HepG2 (cell line): ENCODE measurements at regions not wholly inside any gene's neighbourhood (a gene's known extent, or its start where the extent isn't known, plus 50 kb on each side); places are given as distances from the start of the nearest gene placed in this dataset.

Source experiments
- ATAC-seq: fragments of 200-7000 bp; cut with Tn5 transposase; 3 replicates; pipeline ENCODE4 v1.9.1; 2020; ENCODE audit warnings: mild to moderate bottlenecking, moderate library complexity
- BruUV-seq: library from RNA; stranded (reverse); fragments of 400-500 nt; replicated peaks from 2 replicates; lab custom pipeline; 2021; lab: Mats Ljungman, UMichigan
- CTCF ChIA-PET: fragments of 300-600 bp; formaldehyde crosslinking; extraction: SDS; loops from one replicate; lab custom pipeline; 2021; ENCODE audit warnings: low total read pairs, inconsistent platforms, low intra/inter-chr PET ratio; lab: Yijun Ruan, JAX
- POLR2A ChIA-PET: fragments of 350-600 bp; sonication (Branson Sonifier 250); formaldehyde crosslinking; loops from one replicate; lab custom pipeline; 2020; ENCODE audit warnings: antibody characterized with exemption, inconsistent platforms; lab: Yijun Ruan, JAX
- DNase-seq: peaks from one replicate; pipeline ENCODE4 v3.0.0-alpha.2; 2015; ENCODE audit warnings: low spot score
- FAIRE-seq: peaks from 3 replicates; lab custom pipeline; 2011; peaks lifted over from hg19 to GRCh38; lab: Jason Lieb, UNC
- H2AFZ ChIP-seq: one replicate; pipeline ENCODE4 v1.6.1; 2011; ENCODE audit warnings: low read length, inconsistent platforms
- H3K27ac ChIP-seq: fragments of 300-600 bp; 3 replicates; pipeline ENCODE4 v1.8.0; 2011; ENCODE audit warnings: mixed run types, mild to moderate bottlenecking, mixed read lengths, low read length, inconsistent platforms; ENCODE audit not compliant: insufficient read depth; ENCODE audit errors: extremely low read length
- H3K27me3 ChIP-seq, 2 experiments: fragments of 200-600 bp in 1 of 2; 2 replicates in 1 of 2; 3 replicates in 1 of 2; pipeline versions ENCODE4 v1.6.0 to v1.8.0; 2011; ENCODE audit warnings: low read length in 2 of 2, mild to moderate bottlenecking in 2 of 2, moderate library complexity in 2 of 2, inconsistent platforms in 1 of 2; ENCODE audit not compliant: insufficient read depth in 2 of 2, control insufficient read depth in 1 of 2
- H3K36me3 ChIP-seq, 2 experiments: fragments of 200-600 bp in 1 of 2; replicated peaks in 1 of 2; 2 replicates in 1 of 2; 3 replicates in 1 of 2; pipeline versions ENCODE4 v1.5.1 to v1.8.0; 2011; ENCODE audit warnings: low read length in 2 of 2, inconsistent platforms in 1 of 2; ENCODE audit not compliant: insufficient read depth in 2 of 2, control insufficient read depth in 1 of 2
- H3K4me1 ChIP-seq: 2 replicates; pipeline ENCODE4 v1.5.1; 2012; ENCODE audit warnings: low read length, inconsistent platforms; ENCODE audit not compliant: insufficient read depth
- H3K4me2 ChIP-seq: 2 replicates; pipeline ENCODE4 v1.6.0; 2011; ENCODE audit warnings: low read depth, low read length, inconsistent platforms
- H3K4me3 ChIP-seq, 3 experiments: fragments of 200-600 bp in 1 of 3; sonication (generic), shearing (Covaris generic) in 1 of 3; replicated peaks in 1 of 3; 2 replicates each; pipeline ENCODE4 v1.5.1; 2011 to 2016; ENCODE audit warnings: low read length in 3 of 3, inconsistent platforms in 2 of 3, low read depth in 2 of 3, mild to moderate bottlenecking in 2 of 3, control low read depth in 1 of 3, mixed read lengths in 1 of 3; ENCODE audit not compliant: insufficient read depth in 1 of 3
- H3K79me2 ChIP-seq: one replicate; pipeline ENCODE4 v1.6.1; 2011; ENCODE audit warnings: low read length, inconsistent platforms; ENCODE audit not compliant: insufficient read depth
- H3K9ac ChIP-seq: 2 replicates; pipeline ENCODE4 v1.6.0; 2011; ENCODE audit warnings: mild to moderate bottlenecking, low read depth, low read length, inconsistent platforms; ENCODE audit not compliant: insufficient read depth
- H3K9me3 ChIP-seq: 2 replicates; pipeline ENCODE4 v1.5.1; 2012; ENCODE audit warnings: mild to moderate bottlenecking, low read length
- H4K20me1 ChIP-seq: 2 replicates; pipeline ENCODE4 v1.6.0; 2011; ENCODE audit warnings: inconsistent platforms, mild to moderate bottlenecking, low read length, moderate library complexity; ENCODE audit not compliant: insufficient read depth
- ADNP ChIP-seq: sonication (generic); formaldehyde crosslinking; IDR thresholded peaks from 2 replicates; pipeline ENCODE4 v1.4.0; 2020; ENCODE audit warnings: missing genetic modification reagents
- ARNT2 ChIP-seq: sonication (generic); formaldehyde crosslinking; IDR thresholded peaks from 2 replicates; pipeline ENCODE4 v1.8.0; 2022; ENCODE audit warnings: mild to moderate bottlenecking, low read depth, missing genetic modification reagents, moderate library complexity
- ATRX ChIP-seq: sonication (generic); formaldehyde crosslinking; IDR thresholded peaks from 2 replicates; pipeline ENCODE4 v1.4.0; 2020; ENCODE audit warnings: missing genetic modification reagents, borderline replicate concordance
- CBX2 ChIP-seq, 2 experiments: fragments of 200-600 bp in 1 of 2; sonication (generic); formaldehyde crosslinking in 1 of 2; IDR thresholded peaks; 2 replicates each; pipeline versions ENCODE4 v1.7.0 to v1.8.1; 2018 to 2022; ENCODE audit warnings: low read depth in 2 of 2, low read length in 1 of 2, mild to moderate bottlenecking in 1 of 2, missing genetic modification reagents in 1 of 2
- ERF ChIP-seq: IDR thresholded peaks from 2 replicates; pipeline ENCODE4 v1.6.1; 2018; ENCODE audit warnings: missing biosample characterization, missing genetic modification reagents
- HDAC1 ChIP-seq: sonication (generic); formaldehyde crosslinking; IDR thresholded peaks from 2 replicates; pipeline ENCODE4 v1.5.1; 2020; ENCODE audit warnings: mild to moderate bottlenecking, missing genetic modification reagents
- HIVEP1 ChIP-seq: sonication (generic); formaldehyde crosslinking; IDR thresholded peaks from 2 replicates; pipeline ENCODE4 v1.4.0; 2020; ENCODE audit warnings: mild to moderate bottlenecking, missing genetic modification reagents
- HMGXB3 ChIP-seq: sonication (generic); formaldehyde crosslinking; IDR thresholded peaks from 2 replicates; pipeline ENCODE4 v1.4.0; 2020; ENCODE audit warnings: missing genetic modification reagents, borderline replicate concordance
- IRF2 ChIP-seq: IDR thresholded peaks from 2 replicates; pipeline ENCODE4 v1.6.1; 2018; ENCODE audit warnings: missing genetic modification reagents, missing compliant biosample characterization
- KLF6 ChIP-seq: IDR thresholded peaks from 2 replicates; pipeline ENCODE4 v1.8.0; 2016; ENCODE audit warnings: missing biosample characterization, missing genetic modification reagents
- KMT2B ChIP-seq: IDR thresholded peaks from 2 replicates; pipeline ENCODE4 v1.6.1; 2016; ENCODE audit warnings: missing genetic modification reagents, missing compliant biosample characterization
- ONECUT2 ChIP-seq: sonication (generic); formaldehyde crosslinking; IDR thresholded peaks from 2 replicates; pipeline ENCODE4 v1.4.0; 2020; ENCODE audit warnings: missing genetic modification reagents
- PAF1 ChIP-seq: IDR thresholded peaks from 2 replicates; pipeline ENCODE4 v1.6.1; 2016; ENCODE audit warnings: missing genetic modification reagents, missing compliant biosample characterization
- PLSCR1 ChIP-seq: sonication (generic); formaldehyde crosslinking; IDR thresholded peaks from 2 replicates; pipeline ENCODE4 v1.5.0; 2020; ENCODE audit warnings: missing genetic modification reagents, mild to moderate bottlenecking, borderline replicate concordance
- PRMT3 ChIP-seq: sonication (generic); formaldehyde crosslinking; IDR thresholded peaks from 2 replicates; pipeline ENCODE4 v1.8.1; 2022; ENCODE audit warnings: low read depth, mild to moderate bottlenecking, moderate library complexity, missing genetic modification reagents, borderline replicate concordance
- TEAD3 ChIP-seq: optimal IDR thresholded peaks from 2 replicates; pipeline ENCODE3; 2016; ENCODE audit warnings: borderline replicate concordance
- ZMYM4 ChIP-seq: sonication (generic); formaldehyde crosslinking; IDR thresholded peaks from 2 replicates; pipeline ENCODE4 v1.8.1; 2023; ENCODE audit warnings: mild to moderate bottlenecking, missing genetic modification reagents
- ZNF256 ChIP-seq: sonication (generic); formaldehyde crosslinking; conservative IDR thresholded peaks from 2 replicates; pipeline ENCODE4 v1.4.0; 2020; ENCODE audit warnings: missing genetic modification reagents
- ZNF468 ChIP-seq: sonication (generic); formaldehyde crosslinking; IDR thresholded peaks from 2 replicates; pipeline ENCODE4 v1.8.0; 2022; ENCODE audit warnings: mild to moderate bottlenecking, moderate library complexity, missing genetic modification reagents
- ZNF615 ChIP-seq: sonication (generic); formaldehyde crosslinking; IDR thresholded peaks from 2 replicates; pipeline ENCODE4 v1.5.0; 2020; ENCODE audit warnings: mild to moderate bottlenecking, missing genetic modification reagents, borderline replicate concordance
- ZNF747 ChIP-seq: sonication (generic); formaldehyde crosslinking; IDR thresholded peaks from 2 replicates; pipeline ENCODE4 v1.8.1; 2023; ENCODE audit warnings: missing genetic modification reagents, mild to moderate bottlenecking, borderline replicate concordance
- ZSCAN25 ChIP-seq: sonication (generic); formaldehyde crosslinking; IDR thresholded peaks from 2 replicates; pipeline ENCODE4 v1.8.0; 2022; ENCODE audit warnings: mild to moderate bottlenecking, missing genetic modification reagents
- WGBS: methylation state at CpG from one replicate; pipeline ENCODE4 v1.1.6; 2017; ENCODE audit warnings: low lambda C conversion rate; 5-methylcytosine and 5-hydroxymethylcytosine counted together
- in situ Hi-C: cut with HindIII; loops from 2 replicates; pipeline ENCODE4 v1.10.0; 2017; ENCODE audit warnings: low pct_unique_long_range_greater_than_20kb; ENCODE audit not compliant: extremely low pct_ligation_motif_present
- intact Hi-C: fragments of 100-400 bp; cut with micrococcal nuclease; formaldehyde crosslinking; loops from one replicate; pipeline ENCODE4 v1.10.0; 2022; ENCODE audit not compliant: unreplicated experiment

GRCh38 chr2:241990466-241990865 is 120.9 kb downstream of the RTP5 start (continued):
- TF ChIP-seq HMGXB3 (CRISPR knock-in tag) (no peak), CBX2 (IDR thresholded peaks at IDR 0.05; ENCODE audit: low read depth, low read length) (no peak), CBX2 (CRISPR knock-in tag; IDR thresholded peaks at IDR 0.05; ENCODE audit: low read depth) (no peak), ZNF615 (CRISPR knock-in tag) (no peak), PLSCR1 (CRISPR knock-in tag) (no peak), ZSCAN25 (CRISPR knock-in tag) (no peak), ZNF468 (CRISPR knock-in tag) (no peak), ADNP (CRISPR knock-in tag) (no peak)

DNA sequence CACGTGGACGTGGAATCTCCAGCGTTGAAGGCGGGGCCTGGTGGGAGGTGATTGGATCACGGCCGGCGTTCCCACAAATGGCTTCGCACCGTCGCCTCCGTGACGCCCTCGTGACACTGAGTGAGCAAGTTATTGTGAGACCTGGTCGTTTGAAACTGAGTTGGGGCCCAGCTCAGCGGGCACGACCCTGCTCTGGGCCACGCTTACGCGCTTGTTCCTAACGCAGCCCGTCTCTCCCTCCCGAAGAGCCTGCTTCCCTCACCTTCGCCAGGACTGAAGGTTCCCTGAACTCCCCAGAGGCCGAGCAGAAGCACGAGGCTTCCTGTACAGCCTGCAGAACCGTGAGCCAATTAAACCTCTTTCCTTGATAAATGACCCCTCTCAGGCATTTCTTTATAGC is 121.8 kb downstream of the RTP5 start:
- POLR2A ChIA-PET = no interaction called here
- FAIRE-seq (no peak), DNase-seq (no peak), ATAC-seq (no peak)
- Histone ChIP-seq H3K9ac (no peak overlapping the region), H3K27ac (no peak overlapping the region), H3K27me3 (peaks cover 6 to 34% of the 10 kb centered on the region in 2 experiments; a peak in 4 of 5 replicates), H4K20me1 (no peaks in the 10 kb centered on the region), H3K4me3 (no peak overlapping the region), H2AFZ (no peak overlapping the region), H3K9me3 (peaks cover 7% of the 10 kb centered on the region; the same call in 1 of the 2 replicates), H3K36me3 (no peaks in the 10 kb centered on the region), H3K4me1 (no peaks in the 10 kb centered on the region), H3K4me2 (no peak overlapping the region), H3K79me2 (no peaks in the 10 kb centered on the region)
- intact Hi-C loops = no loop called here
- no peak for TF ChIP-seq ZNF256
- no peak for TF ChIP-seq ERF (CRISPR knock-in tag)
- no peak for TF ChIP-seq ZNF747 (CRISPR knock-in tag)
- no peak for TF ChIP-seq IRF2 (CRISPR knock-in tag)
- no peak for TF ChIP-seq KMT2B (CRISPR knock-in tag)
- TF ChIP-seq HIVEP1 = no peak
- TF ChIP-seq PAF1 (CRISPR knock-in tag) = no peak
- no peak for TF ChIP-seq ONECUT2 (CRISPR knock-in tag)
- TF ChIP-seq KLF6 (CRISPR knock-in tag) = no peak
- TF ChIP-seq PRMT3 = no peak
- TF ChIP-seq ATRX (CRISPR knock-in tag) = no peak
- TF ChIP-seq TEAD3 (CRISPR knock-in tag) = no peak
- TF ChIP-seq HDAC1 (CRISPR knock-in tag) = no peak
- no peak for TF ChIP-seq ZMYM4 (CRISPR knock-in tag)
- TF ChIP-seq ARNT2 = no peak
- 48% methylated on average over 26 of the region's 26 CpGs for WGBS
- CTCF ChIA-PET = no interaction called here
- no TSS peak for BruUV-seq
- in situ Hi-C loops = no loop called here
